MCF 10A (cell line): ENCODE measurements at regions not wholly inside any gene's neighbourhood (a gene's known extent, or its start where the extent isn't known, plus 50 kb on each side); places are given as distances from the start of the nearest gene placed in this dataset.

Experiments used
- BruUV-seq: library from RNA; stranded (reverse); fragments of 400-500 nt; replicated peaks from 2 replicates; lab custom pipeline; 2021; lab: Mats Ljungman, UMichigan
- CTCF ChIA-PET: fragments of 300-600 bp; sonication (Branson Sonifier 250); formaldehyde crosslinking; extraction: SDS; loops from one replicate; lab custom pipeline; 2021; ENCODE audit warnings: antibody characterized with exemption, inconsistent platforms; lab: Yijun Ruan, JAX
- POLR2A ChIA-PET: fragments of 300-600, 350-650 bp; sonication (Branson Sonifier 250); formaldehyde crosslinking; extraction: SDS; loops from one replicate; lab custom pipeline; 2020; ENCODE audit warnings: antibody characterized with exemption, inconsistent platforms; lab: Yijun Ruan, JAX
- DNase-seq: peaks from one replicate; pipeline ENCODE4 v3.0.0-alpha.2; 2018; ENCODE audit not compliant: unreplicated experiment
- H3K27ac Mint-ChIP-seq: one replicate; pipeline ENCODE4 v1.8.0; 2022; ENCODE audit warnings: mild to moderate bottlenecking, low read depth, mixed read lengths; ENCODE audit not compliant: unreplicated experiment
- H3K27me3 Mint-ChIP-seq: one replicate; pipeline ENCODE4 v1.8.0; 2022; ENCODE audit warnings: mixed read lengths; ENCODE audit not compliant: insufficient read depth, unreplicated experiment
- H3K36me3 Mint-ChIP-seq: one replicate; pipeline ENCODE4 v1.8.0; 2022; ENCODE audit warnings: mild to moderate bottlenecking, moderate library complexity, mixed read lengths; ENCODE audit not compliant: insufficient read depth, unreplicated experiment
- H3K4me1 Mint-ChIP-seq: one replicate; pipeline ENCODE4 v1.8.0; 2022; ENCODE audit warnings: mixed read lengths; ENCODE audit not compliant: insufficient read depth, unreplicated experiment
- H3K4me3 Mint-ChIP-seq: one replicate; pipeline ENCODE4 v1.8.0; 2022; ENCODE audit warnings: mild to moderate bottlenecking, moderate library complexity, mixed read lengths; ENCODE audit not compliant: unreplicated experiment
- H3K9me3 Mint-ChIP-seq: one replicate; pipeline ENCODE4 v1.8.0; 2022; ENCODE audit warnings: mixed read lengths; ENCODE audit not compliant: unreplicated experiment
- CTCF ChIP-seq: fragments of 200-600 bp; IDR thresholded peaks from one replicate; pipeline ENCODE4 v1.8.0; 2022; ENCODE audit warnings: antibody characterized with exemption, mild to moderate bottlenecking; ENCODE audit not compliant: unreplicated experiment
- intact Hi-C: fragments of 100-400 bp; cut with micrococcal nuclease; formaldehyde crosslinking; loops from 2 replicates; pipeline ENCODE4 v1.14.1; 2022

- no TSS peak for BruUV-seq
- CTCF ChIA-PET = no interaction called here
- intact Hi-C loops = no loop called here
- DNase-seq = no peak
- TF ChIP-seq CTCF = no peak
- POLR2A ChIA-PET = no interaction called here
- Mint-ChIP-seq H3K36me3 (no peaks in the 10 kb centered on the region), H3K4me1 (no peaks in the 10 kb centered on the region), H3K4me3 (no peak overlapping the region), H3K27me3 (no peaks in the 10 kb centered on the region), H3K27ac (no peak overlapping the region), H3K9me3 (peaks cover 11% of the 10 kb centered on the region)
Measured at GRCh38 chr3:164224126-164224525, 854.2 kb downstream of the SI start.

GRCh38 chr3:164222197-164222596 lies 856.1 kb downstream of the SI start:
- H3K27ac Mint-ChIP-seq = no peak overlapping the region
- intact Hi-C loops = no loop called here
- ChIA-PET CTCF (no interaction called here), POLR2A (no interaction called here)
- peaks cover 11% of the 10 kb centered on the region for H3K9me3 Mint-ChIP-seq
- no peaks in the 10 kb centered on the region for H3K4me1 Mint-ChIP-seq
- no peak for DNase-seq
- no TSS peak for BruUV-seq
- H3K4me3 Mint-ChIP-seq = no peak overlapping the region
- no peaks in the 10 kb centered on the region for H3K27me3 Mint-ChIP-seq
- TF ChIP-seq CTCF = no peak
- no peaks in the 10 kb centered on the region for H3K36me3 Mint-ChIP-seq

- Mint-ChIP-seq H3K4me3 (no peak overlapping the region), H3K9me3 (peaks cover 11% of the 10 kb centered on the region), H3K27ac (no peak overlapping the region), H3K27me3 (no peaks in the 10 kb centered on the region), H3K36me3 (no peaks in the 10 kb centered on the region), H3K4me1 (no peaks in the 10 kb centered on the region)
- intact Hi-C loops = no loop called here
- ChIA-PET POLR2A (no interaction called here), CTCF (no interaction called here)
- BruUV-seq = no TSS peak
- TF ChIP-seq CTCF = no peak
- DNase-seq = no peak
Measured at GRCh38 chr3:164221297-164221696, 857.0 kb downstream of the SI start.

GRCh38 chr3:164209363-164209762 lies 868.9 kb downstream of the SI start:
- Mint-ChIP-seq H3K9me3 (no peaks in the 10 kb centered on the region), H3K4me3 (no peak overlapping the region), H3K27ac (no peak overlapping the region), H3K4me1 (no peaks in the 10 kb centered on the region), H3K36me3 (peaks cover 6% of the 10 kb centered on the region), H3K27me3 (no peaks in the 10 kb centered on the region)
- no TSS peak for BruUV-seq
- intact Hi-C loops = no loop called here
- TF ChIP-seq CTCF = no peak
- ChIA-PET CTCF (interaction anchor here (0.6 kb wide), 1 partner anchor 743 kb away, joined by 3 read pairs; no protein-coding TSS in a partner anchor), POLR2A (interaction anchor here (0.6 kb wide), 1 partner anchor 104 kb away, joined by 3 read pairs; no protein-coding TSS in a partner anchor)
- DNase-seq = no peak
